ENCODE measurements at regions not wholly inside any gene's neighbourhood (a gene's known extent, or its start where the extent isn't known, plus 50 kb on each side); places are given as distances from the start of the nearest gene placed in this dataset.

DNA sequence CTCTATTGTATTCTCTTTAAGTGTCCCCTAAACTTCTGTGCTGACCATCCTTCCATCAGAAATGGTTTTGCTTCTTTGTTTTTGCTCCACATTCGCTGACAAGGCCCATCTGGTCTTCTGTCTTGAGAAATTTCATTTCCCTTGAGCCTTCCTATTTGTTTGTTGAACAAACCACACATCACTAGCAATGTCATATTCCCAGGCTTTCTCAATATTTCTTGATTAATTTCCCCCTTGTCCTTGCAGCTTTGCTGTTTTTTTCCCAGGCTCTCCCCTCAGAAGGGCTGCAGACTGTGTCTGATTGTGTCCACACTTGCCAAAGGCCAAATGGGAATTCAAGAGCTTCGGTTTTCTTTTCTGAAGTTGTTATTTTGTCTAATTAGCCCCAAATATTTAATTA lies 158.9 kb downstream of the MID1IP1 start:
- no peak for TF ChIP-seq CTCF (IDR thresholded peaks at IDR 0.05)
- no peak for TF ChIP-seq POLR2AphosphoS5 (IDR thresholded peaks at IDR 0.05)
- no peak for TF ChIP-seq EP300 (IDR thresholded peaks at IDR 0.05; ENCODE audit: low read depth)

Measured in transverse colon (tissue), 4 donors.